ENCODE measurements at regions not wholly inside any gene's neighbourhood (a gene's known extent, or its start where the extent isn't known, plus 50 kb on each side); places are given as distances from the start of the nearest gene placed in this dataset.

- Histone ChIP-seq H3K4me2 (ENCODE audit: control insufficient read depth, insufficient read depth) (no peak overlapping the region), H3K79me2 (ENCODE audit: control insufficient read depth, insufficient read depth, low read length) (no peaks in the 10 kb centered on the region), H3K4me1 (ENCODE audit: control insufficient read depth, insufficient read depth, low read length) (no peaks in the 10 kb centered on the region), H3K4me3 (no peak overlapping the region), H3K9me3 (replicated peaks; ENCODE audit: control insufficient read depth, insufficient read depth, low read length) (no peaks in the 10 kb centered on the region), H3K27ac (ENCODE audit: control insufficient read depth, insufficient read depth) (no peak overlapping the region), H2AFZ (ENCODE audit: control insufficient read depth, low read depth, low read length) (no peak overlapping the region), H4K20me1 (ENCODE audit: control insufficient read depth, insufficient read depth) (no peaks in the 10 kb centered on the region), H3K9ac (ENCODE audit: control insufficient read depth, insufficient read depth, low read length) (no peak overlapping the region), H3K36me3 (ENCODE audit: control insufficient read depth in 2 of 2, insufficient read depth in 2 of 2, low read length in 1 of 2) (no peaks in the 10 kb centered on the region), H3K27me3 (replicated peaks in 1 of 2; ENCODE audit: control insufficient read depth in 2 of 2, insufficient read depth in 2 of 2, low read length in 1 of 2) (no peaks in the 10 kb centered on the region)
- ChIA-PET POLR2A (no interaction called here), CTCF (interaction anchor here (0.6 kb wide), 1 partner anchor 545 kb away, joined by 4 read pairs; no protein-coding TSS in a partner anchor), RAD21 (ENCODE audit: unreplicated experiment) (no interaction called here), SMC1A (ENCODE audit: uncharacterized antibody, unreplicated experiment) (no interaction called here)
- TF ChIP-seq MEF2B (IDR thresholded peaks at IDR 0.05; ENCODE audit: partially characterized antibody, poor library complexity, severe bottlenecking) (no peak), RAD51 (IDR thresholded peaks at IDR 0.05) (no peak), BCLAF1 (IDR thresholded peaks at IDR 0.05) (no peak), IRF3 (IDR thresholded peaks at IDR 0.05) (no peak)
- no TSS peak for BruUV-seq (replicated peaks)
- ATAC-seq (no peak), FAIRE-seq (no peak), DNase-seq (ENCODE audit: low read depth, low spot score) (no peak)
- WGBS (ENCODE audit: insufficient coverage, insufficient replicate concordance, low lambda C conversion rate, missing lambda C conversion rate): 14% methylated on average over 3 of the region's 3 CpGs
- intact Hi-C loops (cut with micrococcal nuclease; ENCODE audit: unreplicated experiment): no loop called here
- in situ Hi-C loops (cut with MboI): no loop called here
Measured at GRCh38 chr9:118189615-118190014, 485.4 kb downstream of the TLR4 start.

Measured in GM12878 (cell line).